ENCODE measurements at regions not wholly inside any gene's neighbourhood (a gene's known extent, or its start where the extent isn't known, plus 50 kb on each side); places are given as distances from the start of the nearest gene placed in this dataset.

DNA sequence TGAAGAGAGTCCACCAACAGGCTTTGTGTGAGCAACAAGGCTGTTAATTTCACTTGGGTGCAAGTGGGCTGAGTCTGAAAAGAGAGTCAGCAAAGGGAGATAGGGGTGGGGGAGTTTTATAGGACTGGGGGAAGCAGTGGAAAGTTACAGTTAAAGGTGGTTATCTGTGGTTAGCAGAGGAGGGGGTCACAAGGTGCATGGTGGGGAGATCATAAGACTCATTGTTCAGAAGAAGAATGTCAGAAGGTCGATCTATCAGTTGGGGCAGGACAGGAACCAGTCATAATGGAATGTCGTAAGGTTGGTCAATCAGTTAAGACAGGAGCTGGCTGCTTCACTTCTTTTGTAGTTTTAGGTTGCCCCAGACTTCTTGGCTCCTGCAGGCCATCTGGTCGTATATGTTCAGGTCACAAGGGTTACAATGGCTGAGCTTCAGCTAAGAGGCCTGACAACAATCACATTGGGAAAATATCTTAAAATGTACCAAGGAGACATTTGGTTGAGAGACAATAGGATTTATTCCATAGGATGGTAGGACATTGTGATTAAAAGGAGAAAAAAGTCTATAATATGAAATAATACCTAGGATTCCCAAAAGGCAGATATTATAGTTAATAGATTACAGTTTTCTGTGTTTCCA is 356.4 kb downstream of the ANKRD7 start:
- DNase-seq, result no peak

GRCh38 chr7:118583641-118584040 is 359.1 kb downstream of the ANKRD7 start:
- DNase-seq, result no peak

DNA sequence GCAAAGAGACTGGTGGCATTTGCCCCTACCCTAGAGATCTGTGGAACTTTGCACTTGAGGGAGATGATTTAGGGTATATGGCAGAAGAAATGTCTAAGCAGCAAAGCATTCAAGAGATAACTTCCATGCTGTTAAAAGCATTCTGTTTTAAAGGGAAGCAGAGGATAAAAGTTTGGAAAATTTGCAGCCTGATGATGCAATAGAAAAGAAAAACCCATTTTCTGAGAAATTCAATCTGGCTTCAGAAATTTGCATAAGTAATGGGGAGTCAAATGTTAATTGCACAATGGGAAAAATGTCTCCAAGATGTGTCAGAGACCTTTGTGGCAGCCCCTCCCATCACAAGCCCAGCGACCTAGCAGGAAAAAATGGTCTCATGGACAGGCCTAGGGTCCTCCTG is 361.7 kb downstream of the ANKRD7 start:
- no peak for DNase-seq

- no peak for DNase-seq
Measured at GRCh38 chr7:118590107-118590506, 365.6 kb downstream of the ANKRD7 start.

DNA sequence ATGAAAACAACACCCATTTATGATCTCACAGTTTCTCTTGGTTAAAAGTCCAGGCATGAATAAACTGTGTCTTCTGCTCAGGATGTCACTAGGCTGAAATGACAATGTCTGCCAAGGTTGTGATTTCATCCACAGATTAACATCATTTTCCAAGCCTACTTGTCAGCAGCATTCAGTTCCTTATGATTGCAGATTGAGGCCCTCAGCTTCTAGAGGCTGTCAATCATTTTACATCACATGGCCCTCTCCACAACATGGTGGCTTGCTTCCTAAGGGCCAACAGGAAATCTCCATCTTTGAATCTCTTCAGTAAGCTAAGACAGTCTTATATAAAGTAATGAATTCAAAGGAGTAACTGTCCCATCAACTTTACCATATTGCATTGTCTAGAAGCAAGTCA is 377.6 kb downstream of the ANKRD7 start:
- DNase-seq, result no peak

GRCh38 chr7:118606602-118607001 is 382.1 kb downstream of the ANKRD7 start:
- no peak for DNase-seq

DNA sequence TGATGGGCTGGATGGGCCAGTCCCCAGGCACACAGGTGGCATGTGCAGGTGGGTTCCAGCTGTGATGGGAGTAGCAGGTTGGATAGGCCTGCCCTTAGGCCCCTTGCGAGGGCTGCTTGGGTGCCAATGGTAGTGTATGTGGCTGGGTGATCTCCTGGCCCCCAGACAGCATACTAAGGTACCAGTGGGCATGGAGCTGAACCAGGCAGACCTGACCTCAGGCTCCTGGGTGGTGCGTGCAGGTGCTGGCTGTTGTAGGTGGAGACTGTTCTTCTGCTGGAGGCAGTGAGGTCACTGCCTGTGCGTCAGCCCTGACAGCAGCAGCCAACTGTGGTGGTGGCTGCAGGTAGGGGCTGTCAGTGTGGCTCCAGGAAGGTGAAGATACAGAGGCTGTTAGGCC is 384.7 kb downstream of the ANKRD7 start:
- DNase-seq, result no peak

GRCh38 chr7:118615681-118616080 is 391.2 kb downstream of the ANKRD7 start:
- no peak for DNase-seq

GRCh38 chr7:118621810-118622360 is 397.4 kb downstream of the ANKRD7 start:
- no peak for DNase-seq

DNA sequence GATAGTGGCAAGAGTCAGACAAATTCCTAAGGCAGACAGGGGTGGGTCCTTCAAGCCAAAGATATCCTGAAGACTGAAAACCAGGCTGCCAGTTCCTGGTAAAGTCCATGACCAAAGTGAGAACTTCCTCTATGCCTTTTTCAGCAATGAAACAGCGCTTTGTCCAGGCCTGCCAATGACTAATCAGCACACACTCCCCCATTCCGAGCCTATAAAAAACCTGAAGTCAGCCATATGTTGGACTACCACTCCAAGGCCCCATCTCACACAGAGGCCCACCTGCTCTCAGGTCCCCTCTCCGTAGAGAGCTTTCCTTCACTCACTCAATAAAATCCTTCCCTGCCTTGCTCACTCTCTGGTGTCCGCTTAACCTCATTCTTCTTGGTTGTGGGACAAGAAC is 402.2 kb downstream of the ANKRD7 start:
- no peak for DNase-seq

DNA sequence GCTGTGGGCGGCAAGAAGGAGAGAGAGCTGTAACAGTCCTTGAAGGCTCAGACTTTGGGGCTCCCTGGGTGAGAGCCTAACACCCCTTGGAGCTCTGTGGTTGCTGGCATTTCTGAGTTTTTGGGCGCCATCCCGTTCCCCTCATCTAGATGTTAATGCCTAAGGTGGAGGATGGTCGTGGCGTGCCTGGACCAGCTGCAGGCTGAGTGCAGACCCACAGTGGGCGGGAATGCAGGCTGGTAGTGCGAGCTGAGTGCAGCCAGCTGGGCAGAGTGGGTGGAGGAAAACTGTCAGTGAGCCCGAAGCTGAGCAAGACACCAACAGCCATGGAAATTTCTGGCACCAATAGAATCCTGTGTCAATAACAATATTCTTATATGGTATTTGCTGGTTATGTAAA is 403.0 kb downstream of the ANKRD7 start:
- no peak for DNase-seq

DNA sequence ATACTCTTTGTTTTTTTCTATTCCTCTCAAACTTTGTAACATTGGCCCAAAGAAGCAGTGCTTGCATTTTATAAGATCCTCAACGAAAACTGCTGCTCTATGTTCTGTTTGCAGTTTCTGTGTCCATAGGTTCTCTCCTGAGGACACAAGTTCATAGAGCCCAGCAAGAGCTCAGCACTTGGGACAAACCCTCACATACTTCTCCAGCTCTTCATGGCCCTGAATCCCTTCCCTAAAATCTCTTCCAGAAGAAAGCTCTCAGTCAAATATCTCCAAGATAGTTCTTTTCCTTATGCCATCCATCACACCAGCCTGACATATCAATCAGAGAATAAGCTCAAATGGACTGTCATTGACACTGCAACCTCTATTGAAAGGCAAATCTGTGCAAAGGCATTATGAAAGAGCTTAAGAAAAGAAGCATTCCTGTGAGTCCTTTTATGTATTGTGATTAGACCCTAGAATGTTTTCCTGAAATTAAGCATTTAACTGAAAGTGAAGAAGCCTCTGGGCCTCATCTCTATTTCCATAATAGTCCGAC is 405.5 kb downstream of the ANKRD7 start:
- DNase-seq, result no peak

- no peak for DNase-seq
Measured at GRCh38 chr7:118642396-118642795, 417.9 kb downstream of the ANKRD7 start.

GRCh38 chr7:118644346-118644745 is 419.8 kb downstream of the ANKRD7 start:
- no peak for DNase-seq

- DNase-seq, result no peak
Measured at GRCh38 chr7:118648002-118648401, 423.5 kb downstream of the ANKRD7 start.

DNA sequence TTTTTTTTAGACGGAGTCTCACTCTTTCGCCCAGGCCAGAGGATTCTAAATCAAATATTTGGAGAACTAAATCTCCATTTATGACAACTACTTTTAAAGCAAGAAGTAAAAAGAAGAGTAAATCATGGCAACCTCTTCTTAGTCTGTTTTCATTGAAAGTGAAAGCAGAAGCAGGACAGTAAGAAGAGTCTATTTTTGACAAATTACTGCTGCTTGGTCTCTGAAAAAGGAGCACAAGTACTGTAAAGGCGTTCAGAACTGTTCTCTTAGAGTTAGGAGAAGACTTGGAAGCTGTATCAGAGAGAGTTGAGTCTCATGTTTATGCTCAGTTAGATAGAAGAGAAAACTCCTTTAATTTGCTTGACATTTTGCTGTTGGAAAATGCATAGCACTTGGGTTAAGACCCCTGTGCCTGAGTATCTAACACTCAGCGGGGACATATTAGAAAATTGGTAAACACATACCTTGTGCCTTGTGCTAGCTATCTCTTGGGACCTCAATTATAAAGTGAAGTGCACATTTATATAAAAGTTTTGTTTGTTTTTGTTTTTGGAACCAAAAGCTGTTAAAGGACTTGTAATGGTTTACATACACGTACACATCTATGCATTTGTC is 433.0 kb downstream of the ANKRD7 start:
- DNase-seq, result no peak

DNA sequence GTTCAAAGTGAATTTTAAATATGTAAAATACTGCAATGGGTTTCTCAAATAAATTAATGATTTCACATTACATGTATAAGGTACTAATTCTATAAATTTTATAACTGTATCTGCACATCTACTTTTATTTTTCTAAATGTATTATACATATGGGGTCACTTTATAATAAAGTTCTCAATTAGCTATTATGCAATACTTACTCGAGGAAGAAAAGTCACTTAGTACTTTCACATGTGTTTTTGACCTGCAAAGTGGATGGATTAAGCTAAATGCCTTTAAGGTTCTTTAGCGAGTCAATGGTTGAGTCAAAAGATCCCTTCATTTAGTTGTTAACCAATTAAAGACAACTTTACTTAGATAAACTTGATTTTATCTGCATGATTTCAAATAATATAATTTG is 437.8 kb downstream of the ANKRD7 start:
- no peak for DNase-seq

- no peak for DNase-seq
Measured at GRCh38 chr7:118664498-118664897, 440.0 kb downstream of the ANKRD7 start.

DNA sequence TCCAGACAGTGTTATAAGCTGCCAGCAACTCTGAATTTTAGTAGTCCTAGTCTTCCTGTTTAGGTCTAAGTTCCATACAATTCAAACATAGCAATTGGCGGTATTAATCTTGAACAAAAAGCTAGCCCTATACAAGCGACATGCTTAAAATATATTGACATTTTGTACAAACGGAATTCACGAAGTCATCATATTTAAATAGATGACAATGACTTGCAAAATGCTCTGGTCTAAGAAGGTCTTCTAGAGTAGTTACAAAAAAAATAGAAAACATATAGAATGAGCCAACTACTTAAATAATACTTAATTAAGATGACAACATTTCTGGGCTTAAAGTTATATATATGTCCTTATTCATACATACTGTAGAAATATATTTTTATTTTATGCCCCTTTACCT is 446.6 kb downstream of the ANKRD7 start:
- DNase-seq, result no peak

DNA sequence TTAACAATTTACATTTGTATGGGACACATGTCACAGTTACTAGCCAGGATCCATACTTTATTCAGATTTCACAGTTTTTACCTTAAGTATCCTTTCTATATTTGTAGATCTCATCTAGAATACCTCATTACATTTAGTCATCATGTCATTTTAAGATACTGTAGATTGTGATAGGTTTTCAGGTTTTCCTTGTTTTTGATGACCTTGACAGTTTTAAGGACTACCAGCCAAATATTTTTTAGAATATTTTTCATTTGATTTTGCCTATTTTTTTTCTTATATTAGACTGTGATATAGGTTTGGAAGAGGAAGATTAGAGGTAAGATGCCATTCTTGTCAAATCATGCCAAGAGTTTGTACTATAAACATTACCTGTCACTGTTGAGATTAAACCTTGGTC is 460.3 kb downstream of the ANKRD7 start:
- no peak for DNase-seq

- no peak for DNase-seq
Measured at GRCh38 chr7:118689403-118689802, 464.9 kb downstream of the ANKRD7 start.

- DNase-seq, result no peak
Measured at GRCh38 chr7:118696879-118697278, 472.4 kb downstream of the ANKRD7 start.

- DNase-seq, result no peak
Measured at GRCh38 chr7:118699222-118699621, 474.7 kb downstream of the ANKRD7 start.

DNA sequence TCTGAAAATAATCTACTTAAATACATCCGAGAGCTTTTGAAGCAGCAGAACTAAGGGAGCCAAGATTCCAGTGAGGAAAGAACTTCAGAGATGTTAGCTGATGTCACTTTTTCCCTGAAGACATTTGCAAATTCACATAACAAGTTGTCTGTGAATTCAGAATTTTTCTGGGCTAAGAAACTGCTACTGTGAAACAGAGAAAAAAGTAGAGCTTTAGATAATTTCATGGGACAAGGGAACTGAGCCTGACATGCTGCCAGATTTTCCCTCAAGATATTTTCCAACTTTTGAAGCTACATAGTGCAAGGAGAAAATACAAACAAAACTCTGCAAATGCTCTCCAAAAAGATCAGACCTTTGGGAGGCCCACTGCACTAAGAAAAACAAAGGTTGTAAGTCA is 484.2 kb downstream of the ANKRD7 start:
- no peak for DNase-seq

- DNase-seq, result no peak
Measured at GRCh38 chr7:118711688-118712087, 487.2 kb downstream of the ANKRD7 start.
